K562 (cell line): ENCODE measurements at regions not wholly inside any gene's neighbourhood (a gene's known extent, or its start where the extent isn't known, plus 50 kb on each side); places are given as distances from the start of the nearest gene placed in this dataset.

ENCODE experiments used
- CAMTA2 ChIP-seq: fragments of 250-450 bp; sonication (Bioruptor Pico); conservative IDR thresholded peaks from 2 replicates; pipeline ENCODE4 v1.5.1; 2022
- CCAR2 ChIP-seq: fragments of 200-400 bp; formaldehyde crosslinking; IDR thresholded peaks from 2 replicates; pipeline ENCODE4 v1.6.1; 2017; ENCODE audit warnings: mild to moderate bottlenecking, low read depth, low read length
- CCNT2 ChIP-seq: IDR thresholded peaks from 2 replicates; pipeline ENCODE4 v1.6.1; 2011; ENCODE audit warnings: borderline replicate concordance, low read depth, mild to moderate bottlenecking, moderate library complexity, mixed read lengths, low read length; ENCODE audit not compliant: insufficient read length; ENCODE audit errors: extremely low read depth
- CHD2 ChIP-seq: IDR thresholded peaks from 2 replicates; pipeline ENCODE4 v1.6.1; 2011; ENCODE audit warnings: low read depth, low read length
- CXXC5 ChIP-seq: fragments of 250-450 bp; sonication (Bioruptor Pico); IDR thresholded peaks from 2 replicates; pipeline ENCODE4 v1.8.0; 2022; ENCODE audit warnings: inconsistent platforms, mild to moderate bottlenecking, moderate library complexity
- DLX4 ChIP-seq: fragments of 250-450 bp; sonication (Bioruptor Pico); IDR thresholded peaks from 2 replicates; pipeline ENCODE4 v1.6.1; 2021; ENCODE audit warnings: mild to moderate bottlenecking
- GATA2 ChIP-seq: sonication (generic); formaldehyde crosslinking; IDR thresholded peaks from 2 replicates; pipeline ENCODE4 v1.4.0; 2020; ENCODE audit warnings: mild to moderate bottlenecking, missing genetic modification reagents
- HBP1 ChIP-seq: fragments of 450-650 bp; formaldehyde crosslinking; IDR thresholded peaks from 2 replicates; pipeline ENCODE4 v1.4.0; 2022; ENCODE audit warnings: missing genetic modification characterization
- KDM2B ChIP-seq: fragments of 250-450 bp; sonication (Bioruptor Pico); IDR thresholded peaks from 2 replicates; pipeline ENCODE4 v1.8.0; 2021; ENCODE audit warnings: mild to moderate bottlenecking, moderate library complexity
- KHSRP ChIP-seq: fragments of 450-650 bp; IDR thresholded peaks from 2 replicates; pipeline ENCODE4 v1.6.1; 2017
- MLLT1 ChIP-seq, 2 experiments: fragments of 450-650 bp; IDR thresholded peaks; 2 replicates each; pipeline ENCODE4 v1.6.1; 2016
- RBM22 ChIP-seq: fragments of 200-400 bp; formaldehyde crosslinking; IDR thresholded peaks from 2 replicates; pipeline ENCODE4 v1.6.1; 2018; ENCODE audit warnings: low read length, low read depth; ENCODE audit not compliant: poor library complexity, severe bottlenecking
- SAFB2 ChIP-seq: fragments of 200-400 bp; formaldehyde crosslinking; IDR thresholded peaks from 2 replicates; pipeline ENCODE4 v1.6.1; 2018; ENCODE audit warnings: borderline replicate concordance, low read length, low read depth, moderate library complexity; ENCODE audit not compliant: severe bottlenecking
- TCF7 ChIP-seq: sonication (generic); IDR thresholded peaks from 2 replicates; pipeline ENCODE4 v1.6.1; 2016; ENCODE audit warnings: antibody characterized with exemption, borderline replicate concordance
- TFAM ChIP-seq: fragments of 250-450 bp; sonication (Bioruptor Pico); conservative IDR thresholded peaks from 2 replicates; pipeline ENCODE4 v1.5.0; 2021; ENCODE audit warnings: mild to moderate bottlenecking, moderate library complexity
- TRIM25 ChIP-seq: fragments of 450-650 bp; IDR thresholded peaks from 2 replicates; pipeline ENCODE4 v1.7.0; 2016; ENCODE audit warnings: borderline replicate concordance
- USF2 ChIP-seq: sonication (generic); formaldehyde crosslinking; IDR thresholded peaks from 2 replicates; pipeline ENCODE4 v1.5.0; 2020; ENCODE audit warnings: missing genetic modification reagents
- ZBTB5 ChIP-seq: fragments of 450-650 bp; IDR thresholded peaks from 2 replicates; pipeline ENCODE4 v1.6.1; 2017; ENCODE audit warnings: antibody characterized with exemption
- ZNF253 ChIP-seq: fragments of 250-450 bp; sonication (Bioruptor Pico); conservative IDR thresholded peaks from 2 replicates; pipeline ENCODE4 v1.6.1; 2021; ENCODE audit warnings: mild to moderate bottlenecking
- ZNF282 ChIP-seq: sonication (generic); formaldehyde crosslinking; IDR thresholded peaks from 2 replicates; pipeline ENCODE4 v1.8.1; 2023; ENCODE audit warnings: missing genetic modification reagents
- ZNF431 ChIP-seq: sonication (generic); formaldehyde crosslinking; IDR thresholded peaks from 2 replicates; pipeline ENCODE4 v1.8.0; 2022; ENCODE audit warnings: mild to moderate bottlenecking, missing genetic modification reagents
- ZNF830 ChIP-seq: fragments of 250-450 bp; sonication (Bioruptor Pico); IDR thresholded peaks from 2 replicates; pipeline ENCODE4 v1.5.0; 2021; ENCODE audit warnings: mild to moderate bottlenecking
- ZZZ3 ChIP-seq: fragments of 450-650 bp; IDR thresholded peaks from 2 replicates; pipeline ENCODE4 v1.6.1; 2016; ENCODE audit warnings: antibody characterized with exemption, mild to moderate bottlenecking, moderate library complexity

- no peak for TF ChIP-seq TFAM (CRISPR knock-in tag)
- TF ChIP-seq USF2 (CRISPR knock-in tag): no peak
- no peak for TF ChIP-seq CHD2
- no peak for TF ChIP-seq CCNT2
- TF ChIP-seq ZZZ3: no peak
- no peak for TF ChIP-seq GATA2 (CRISPR knock-in tag)
- TF ChIP-seq ZNF830 (CRISPR knock-in tag): 0 out of 2 replicates have a peak, but pooled peaks have one; percentile 71
- no peak for TF ChIP-seq ZNF282 (CRISPR knock-in tag)
- no peak for TF ChIP-seq MLLT1 (IDR thresholded peaks at IDR 0.05)
- no peak for TF ChIP-seq ZNF431 (CRISPR knock-in tag)
- TF ChIP-seq KHSRP: no peak
- no peak for TF ChIP-seq DLX4
- TF ChIP-seq TCF7: no peak
- TF ChIP-seq TRIM25: no peak
- TF ChIP-seq ZBTB5: no peak
- TF ChIP-seq HBP1 (CRISPR knock-in tag): peak; percentile 96
- TF ChIP-seq CXXC5 (CRISPR knock-in tag): peak; percentile 91
- TF ChIP-seq RBM22: no peak
- no peak for TF ChIP-seq CAMTA2 (CRISPR knock-in tag)
- TF ChIP-seq KDM2B (CRISPR knock-in tag): no peak
- TF ChIP-seq CCAR2: no peak
- TF ChIP-seq ZNF253 (CRISPR knock-in tag): no peak
- TF ChIP-seq SAFB2: no peak
These were observed 1313.5 kb upstream of the TMEM132C start (continued) for GRCh38 chr12:126953365-126953889.
